GM18909 (cell line): ENCODE measurements at regions not wholly inside any gene's neighbourhood (a gene's known extent, or its start where the extent isn't known, plus 50 kb on each side); places are given as distances from the start of the nearest gene placed in this dataset.

Experiments
- ATAC-seq: cut with Tn5 transposase; IDR thresholded peaks from one replicate; pipeline ENCODE4 v1.9.1; 2021; ENCODE audit warnings: mild to moderate bottlenecking; ENCODE audit not compliant: unreplicated experiment, poor library complexity

GRCh38 chrX:42627891-42628290 lies 150.1 kb downstream of the PPP1R2C start:
- no peak for ATAC-seq

- ATAC-seq: no peak
Measured at GRCh38 chrX:42624524-42624923, 153.4 kb downstream of the PPP1R2C start.

GRCh38 chrX:42619068-42619467 lies 158.9 kb downstream of the PPP1R2C start:
- ATAC-seq: no peak

GRCh38 chrX:42616981-42617380 lies 161.0 kb downstream of the PPP1R2C start:
- ATAC-seq: no peak

GRCh38 chrX:42615161-42615563 lies 162.8 kb downstream of the PPP1R2C start:
- no peak for ATAC-seq

GRCh38 chrX:42606591-42606990 lies 171.4 kb downstream of the PPP1R2C start:
- ATAC-seq: no peak

- no peak for ATAC-seq
Measured at GRCh38 chrX:42604302-42604701, 173.7 kb downstream of the PPP1R2C start.

GRCh38 chrX:42603016-42603415 lies 174.9 kb downstream of the PPP1R2C start:
- ATAC-seq: no peak

GRCh38 chrX:42602566-42602965 lies 175.4 kb downstream of the PPP1R2C start:
- no peak for ATAC-seq

GRCh38 chrX:42602136-42602535 lies 175.8 kb downstream of the PPP1R2C start:
- no peak for ATAC-seq

- no peak for ATAC-seq
Measured at GRCh38 chrX:42597481-42597880, 180.5 kb downstream of the PPP1R2C start.

GRCh38 chrX:42585842-42586621 lies 191.9 kb downstream of the PPP1R2C start:
- no peak for ATAC-seq

- ATAC-seq: no peak
Measured at GRCh38 chrX:42577936-42578470, 200.0 kb downstream of the PPP1R2C start.

- no peak for ATAC-seq
Measured at GRCh38 chrX:42567268-42567667, 210.7 kb downstream of the PPP1R2C start.

GRCh38 chrX:42565739-42566138 lies 212.2 kb downstream of the PPP1R2C start:
- ATAC-seq: no peak

GRCh38 chrX:42546800-42547199 lies 231.2 kb downstream of the PPP1R2C start:
- ATAC-seq: no peak

GRCh38 chrX:42544883-42545282 lies 233.1 kb downstream of the PPP1R2C start:
- no peak for ATAC-seq

GRCh38 chrX:42541554-42541953 lies 236.4 kb downstream of the PPP1R2C start:
- no peak for ATAC-seq

GRCh38 chrX:42540146-42540545 lies 237.8 kb downstream of the PPP1R2C start:
- no peak for ATAC-seq

GRCh38 chrX:42538405-42538804 lies 239.6 kb downstream of the PPP1R2C start:
- ATAC-seq: no peak

GRCh38 chrX:42536286-42536685 lies 241.7 kb downstream of the PPP1R2C start:
- no peak for ATAC-seq

- no peak for ATAC-seq
Measured at GRCh38 chrX:42535233-42535632, 242.7 kb downstream of the PPP1R2C start.
